Panc1 (cell line): ENCODE measurements at regions not wholly inside any gene's neighbourhood (a gene's known extent, or its start where the extent isn't known, plus 50 kb on each side); places are given as distances from the start of the nearest gene placed in this dataset.

Experiments used
- ATAC-seq: fragments of 200-7000 bp; cut with Tn5 transposase; 2 replicates; pipeline ENCODE4 v1.9.1; 2020; ENCODE audit warnings: mild to moderate bottlenecking, moderate library complexity
- BruUV-seq: library from RNA; stranded (reverse); fragments of 400-500 nt; replicated peaks from 2 replicates; lab custom pipeline; 2021; lab: Mats Ljungman, UMichigan
- CTCF ChIA-PET: fragments of 300-600 bp; sonication (Branson Sonifier 250); formaldehyde crosslinking; loops from one replicate; lab custom pipeline; 2022; ENCODE audit warnings: antibody characterized with exemption; lab: Charles Lee
- POLR2A ChIA-PET: fragments of 300-600 bp; sonication (Branson Sonifier 250); formaldehyde crosslinking; loops from one replicate; lab custom pipeline; 2022; ENCODE audit warnings: antibody characterized with exemption; lab: Charles Lee
- DNase-seq: peaks from one replicate; pipeline ENCODE4 v3.0.0-alpha.2; 2010; ENCODE audit warnings: low read depth, low spot score
- H3K27ac ChIP-seq: 2 replicates; pipeline ENCODE4 v1.5.1; 2011; ENCODE audit warnings: mild to moderate bottlenecking, low read length, inconsistent platforms
- H3K27me3 ChIP-seq: fragments of 200-500 bp; sonication (Bioruptor generic); 2 replicates; pipeline ENCODE4 v1.6.0; 2014; ENCODE audit warnings: low read length, inconsistent platforms; ENCODE audit not compliant: control insufficient read depth, insufficient read depth
- H3K36me3 ChIP-seq: fragments of 200-500 bp; sonication (Bioruptor generic); 2 replicates; pipeline ENCODE4 v1.5.1; 2014; ENCODE audit warnings: inconsistent platforms, mild to moderate bottlenecking, low read length, moderate library complexity; ENCODE audit not compliant: control insufficient read depth, insufficient read depth
- H3K4me1 ChIP-seq: 2 replicates; pipeline ENCODE4 v1.5.1; 2011; ENCODE audit warnings: inconsistent platforms, mild to moderate bottlenecking, low read length, moderate library complexity; ENCODE audit not compliant: control insufficient read depth, insufficient read depth
- H3K4me3 ChIP-seq, 2 experiments: 2 replicates each; pipeline ENCODE4 v1.5.1; 2011 to 2012; ENCODE audit warnings: low read depth in 2 of 2, low read length in 2 of 2, mild to moderate bottlenecking in 2 of 2, inconsistent platforms in 1 of 2, moderate library complexity in 1 of 2
- H3K9me3 ChIP-seq: fragments of 200-500 bp; sonication (Bioruptor generic); 2 replicates; pipeline ENCODE4 v1.5.1; 2014; ENCODE audit warnings: low read depth, mild to moderate bottlenecking, inconsistent platforms, low read length, moderate library complexity; ENCODE audit not compliant: control insufficient read depth, insufficient read depth
- POLR2AphosphoS5 ChIP-seq: IDR thresholded peaks from 2 replicates; pipeline ENCODE4 v1.6.1; 2012; ENCODE audit warnings: mild to moderate bottlenecking, low read depth, low read length, moderate library complexity
- SIN3A ChIP-seq: IDR thresholded peaks from 2 replicates; pipeline ENCODE4 v1.6.1; 2012; ENCODE audit warnings: low read depth, mild to moderate bottlenecking, low read length, moderate library complexity, borderline replicate concordance; ENCODE audit not compliant: insufficient read depth
- TCF7L2 ChIP-seq: IDR thresholded peaks from 2 replicates; pipeline ENCODE4 v1.6.1; 2011; ENCODE audit warnings: mild to moderate bottlenecking, low read depth, low read length, inconsistent platforms
- in situ Hi-C: cut with HindIII; loops from 2 replicates; pipeline ENCODE4 v1.10.0; 2016; ENCODE audit warnings: low sequenced_read_pairs, low pct_unique_long_range_greater_than_20kb
- intact Hi-C: fragments of 100-400 bp; cut with micrococcal nuclease; formaldehyde crosslinking; loops from one replicate; pipeline ENCODE4 v1.10.0; 2022; ENCODE audit not compliant: unreplicated experiment
- TF ChIP-seq, protein P1 (sequence below), 2 experiments: IDR thresholded peaks; 2 replicates each; pipeline ENCODE4 v1.6.1; 2011 to 2012; ENCODE audit warnings: low read depth in 2 of 2, control low read depth in 1 of 2, low read length in 1 of 2, mild to moderate bottlenecking in 1 of 2, moderate library complexity in 1 of 2; ENCODE audit not compliant: insufficient read depth in 1 of 2
- TF ChIP-seq, protein P2 (sequence below): fragments of 450-650 bp; IDR thresholded peaks from 2 replicates; pipeline ENCODE4 v1.5.1; 2017; ENCODE audit warnings: mild to moderate bottlenecking

DNA sequence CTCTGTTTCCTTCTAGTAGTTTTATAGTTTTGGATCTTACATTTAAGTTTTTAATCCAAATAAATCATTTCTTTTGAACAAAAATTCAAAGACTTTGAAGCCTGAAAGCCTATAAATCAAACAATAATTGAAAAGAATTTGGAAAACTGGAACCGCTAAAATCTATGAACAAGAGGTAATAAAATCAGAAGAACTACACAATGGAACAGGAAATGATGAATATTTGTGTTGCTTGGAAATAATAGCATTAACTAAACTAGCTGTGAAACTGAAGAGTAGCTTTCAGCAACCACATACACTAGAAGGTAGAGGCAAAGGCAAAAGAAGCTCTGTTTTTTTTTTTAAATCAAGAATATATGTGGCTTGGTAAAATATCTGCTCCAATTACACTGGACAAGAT is 147.9 kb upstream of the ABI3BP start:
- POLR2A ChIA-PET: no interaction called here
- in situ Hi-C loops: no loop called here
- TF ChIP-seq SIN3A: no peak
- TF ChIP-seq POLR2AphosphoS5: no peak
- TF ChIP-seq, protein P1, sequence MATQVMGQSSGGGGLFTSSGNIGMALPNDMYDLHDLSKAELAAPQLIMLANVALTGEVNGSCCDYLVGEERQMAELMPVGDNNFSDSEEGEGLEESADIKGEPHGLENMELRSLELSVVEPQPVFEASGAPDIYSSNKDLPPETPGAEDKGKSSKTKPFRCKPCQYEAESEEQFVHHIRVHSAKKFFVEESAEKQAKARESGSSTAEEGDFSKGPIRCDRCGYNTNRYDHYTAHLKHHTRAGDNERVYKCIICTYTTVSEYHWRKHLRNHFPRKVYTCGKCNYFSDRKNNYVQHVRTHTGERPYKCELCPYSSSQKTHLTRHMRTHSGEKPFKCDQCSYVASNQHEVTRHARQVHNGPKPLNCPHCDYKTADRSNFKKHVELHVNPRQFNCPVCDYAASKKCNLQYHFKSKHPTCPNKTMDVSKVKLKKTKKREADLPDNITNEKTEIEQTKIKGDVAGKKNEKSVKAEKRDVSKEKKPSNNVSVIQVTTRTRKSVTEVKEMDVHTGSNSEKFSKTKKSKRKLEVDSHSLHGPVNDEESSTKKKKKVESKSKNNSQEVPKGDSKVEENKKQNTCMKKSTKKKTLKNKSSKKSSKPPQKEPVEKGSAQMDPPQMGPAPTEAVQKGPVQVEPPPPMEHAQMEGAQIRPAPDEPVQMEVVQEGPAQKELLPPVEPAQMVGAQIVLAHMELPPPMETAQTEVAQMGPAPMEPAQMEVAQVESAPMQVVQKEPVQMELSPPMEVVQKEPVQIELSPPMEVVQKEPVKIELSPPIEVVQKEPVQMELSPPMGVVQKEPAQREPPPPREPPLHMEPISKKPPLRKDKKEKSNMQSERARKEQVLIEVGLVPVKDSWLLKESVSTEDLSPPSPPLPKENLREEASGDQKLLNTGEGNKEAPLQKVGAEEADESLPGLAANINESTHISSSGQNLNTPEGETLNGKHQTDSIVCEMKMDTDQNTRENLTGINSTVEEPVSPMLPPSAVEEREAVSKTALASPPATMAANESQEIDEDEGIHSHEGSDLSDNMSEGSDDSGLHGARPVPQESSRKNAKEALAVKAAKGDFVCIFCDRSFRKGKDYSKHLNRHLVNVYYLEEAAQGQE (IDR thresholded peaks at IDR 0.05; ENCODE audit: insufficient read depth in 1 of 2, low read depth in 2 of 2, low read length in 1 of 2): no peak
- TF ChIP-seq, protein P2, sequence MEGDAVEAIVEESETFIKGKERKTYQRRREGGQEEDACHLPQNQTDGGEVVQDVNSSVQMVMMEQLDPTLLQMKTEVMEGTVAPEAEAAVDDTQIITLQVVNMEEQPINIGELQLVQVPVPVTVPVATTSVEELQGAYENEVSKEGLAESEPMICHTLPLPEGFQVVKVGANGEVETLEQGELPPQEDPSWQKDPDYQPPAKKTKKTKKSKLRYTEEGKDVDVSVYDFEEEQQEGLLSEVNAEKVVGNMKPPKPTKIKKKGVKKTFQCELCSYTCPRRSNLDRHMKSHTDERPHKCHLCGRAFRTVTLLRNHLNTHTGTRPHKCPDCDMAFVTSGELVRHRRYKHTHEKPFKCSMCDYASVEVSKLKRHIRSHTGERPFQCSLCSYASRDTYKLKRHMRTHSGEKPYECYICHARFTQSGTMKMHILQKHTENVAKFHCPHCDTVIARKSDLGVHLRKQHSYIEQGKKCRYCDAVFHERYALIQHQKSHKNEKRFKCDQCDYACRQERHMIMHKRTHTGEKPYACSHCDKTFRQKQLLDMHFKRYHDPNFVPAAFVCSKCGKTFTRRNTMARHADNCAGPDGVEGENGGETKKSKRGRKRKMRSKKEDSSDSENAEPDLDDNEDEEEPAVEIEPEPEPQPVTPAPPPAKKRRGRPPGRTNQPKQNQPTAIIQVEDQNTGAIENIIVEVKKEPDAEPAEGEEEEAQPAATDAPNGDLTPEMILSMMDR: no peak
- no peak for TF ChIP-seq TCF7L2
- intact Hi-C loops: no loop called here
- no peaks in the 10 kb centered on the region; the same call in 1 of the 2 replicates for H3K27me3 ChIP-seq
- DNase-seq: no peak
- H3K9me3 ChIP-seq: no peaks in the 10 kb centered on the region
- no peaks in the 10 kb centered on the region for H3K36me3 ChIP-seq
- CTCF ChIA-PET: no interaction called here
- no peak overlapping the region for H3K4me3 ChIP-seq
- ATAC-seq: no peak
- H3K4me1 ChIP-seq: no peaks in the 10 kb centered on the region
- BruUV-seq: no TSS peak
- no peak overlapping the region for H3K27ac ChIP-seq

DNA sequence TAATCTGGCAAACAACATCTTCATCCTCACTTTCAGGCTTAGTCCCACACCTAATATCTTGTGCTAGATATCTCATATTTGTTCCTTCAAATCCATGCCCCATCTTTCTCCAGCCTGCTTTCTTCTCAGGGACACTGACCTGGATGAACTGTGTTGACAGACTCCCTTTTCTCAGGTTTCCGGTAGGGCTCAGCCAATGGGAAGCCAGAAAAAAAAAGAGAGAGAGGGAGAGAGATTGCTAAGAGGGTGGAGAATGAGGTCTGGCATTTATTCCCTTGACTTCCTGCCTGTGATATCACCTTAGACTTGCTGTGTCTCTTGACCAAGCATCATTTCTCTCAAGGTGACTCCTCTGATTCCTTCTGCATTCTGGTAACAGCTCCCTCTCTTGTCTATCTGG is 145.6 kb upstream of the ABI3BP start:
- no peaks in the 10 kb centered on the region; the same call in 1 of the 2 replicates for H3K27me3 ChIP-seq
- DNase-seq: no peak
- ChIA-PET CTCF (no interaction called here), POLR2A (no interaction called here)
- H3K9me3 ChIP-seq: no peaks in the 10 kb centered on the region
- intact Hi-C loops: no loop called here
- ATAC-seq: no peak
- TF ChIP-seq, protein P2: no peak
- in situ Hi-C loops: no loop called here
- BruUV-seq: no TSS peak
- no peak overlapping the region for H3K27ac ChIP-seq
- no peaks in the 10 kb centered on the region for H3K4me1 ChIP-seq
- H3K36me3 ChIP-seq: no peaks in the 10 kb centered on the region
- H3K4me3 ChIP-seq: no peak overlapping the region

DNA sequence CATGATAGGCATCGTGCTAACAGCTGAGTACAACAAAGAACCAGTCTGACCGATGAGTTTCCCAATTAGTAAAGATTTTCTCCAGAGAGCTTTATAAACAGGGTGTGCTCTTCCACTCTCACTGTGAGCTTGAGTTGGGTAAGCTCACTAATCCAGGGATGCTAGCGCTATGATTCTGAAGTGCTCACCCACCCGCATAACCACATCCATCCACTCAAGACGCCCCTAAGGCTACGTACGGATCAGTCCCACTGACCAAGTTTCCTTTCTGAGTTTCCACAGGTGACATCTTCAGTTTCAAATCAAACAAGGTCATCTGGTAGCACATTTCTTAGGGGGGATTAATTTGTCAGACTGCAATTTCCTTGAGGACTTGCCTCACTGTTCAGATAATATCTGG is 141.1 kb upstream of the ABI3BP start:
- Histone ChIP-seq H3K27me3 (peaks cover under 1% of the 10 kb centered on the region; the same call in 1 of the 2 replicates), H3K9me3 (no peaks in the 10 kb centered on the region), H3K36me3 (no peaks in the 10 kb centered on the region), H3K4me1 (no peaks in the 10 kb centered on the region), H3K4me3 (no peak overlapping the region), H3K27ac (no peak overlapping the region)
- TF ChIP-seq, protein P2: no peak
- TF ChIP-seq TCF7L2 (no peak), POLR2AphosphoS5 (no peak), SIN3A (no peak)
- TF ChIP-seq, protein P1 (IDR thresholded peaks at IDR 0.05; ENCODE audit: insufficient read depth in 1 of 2, low read depth in 2 of 2, low read length in 1 of 2): no peak
- BruUV-seq: no TSS peak
- POLR2A ChIA-PET: no interaction called here
- ATAC-seq (no peak), DNase-seq (no peak)
- intact Hi-C loops: no loop called here
- CTCF ChIA-PET: no interaction called here
- in situ Hi-C loops: no loop called here
